GM18505 (cell line): ENCODE measurements at regions not wholly inside any gene's neighbourhood (a gene's known extent, or its start where the extent isn't known, plus 50 kb on each side); places are given as distances from the start of the nearest gene placed in this dataset.

Source experiments
- ATAC-seq: cut with Tn5 transposase; IDR thresholded peaks from one replicate; pipeline ENCODE4 v1.9.1; 2021; ENCODE audit not compliant: unreplicated experiment
- POLR2A ChIP-seq: IDR thresholded peaks from 4 replicates; pipeline ENCODE4 v1.6.1; 2011; ENCODE audit warnings: borderline replicate concordance; ENCODE audit not compliant: insufficient read depth, insufficient read length; ENCODE audit errors: extremely low read depth

DNA sequence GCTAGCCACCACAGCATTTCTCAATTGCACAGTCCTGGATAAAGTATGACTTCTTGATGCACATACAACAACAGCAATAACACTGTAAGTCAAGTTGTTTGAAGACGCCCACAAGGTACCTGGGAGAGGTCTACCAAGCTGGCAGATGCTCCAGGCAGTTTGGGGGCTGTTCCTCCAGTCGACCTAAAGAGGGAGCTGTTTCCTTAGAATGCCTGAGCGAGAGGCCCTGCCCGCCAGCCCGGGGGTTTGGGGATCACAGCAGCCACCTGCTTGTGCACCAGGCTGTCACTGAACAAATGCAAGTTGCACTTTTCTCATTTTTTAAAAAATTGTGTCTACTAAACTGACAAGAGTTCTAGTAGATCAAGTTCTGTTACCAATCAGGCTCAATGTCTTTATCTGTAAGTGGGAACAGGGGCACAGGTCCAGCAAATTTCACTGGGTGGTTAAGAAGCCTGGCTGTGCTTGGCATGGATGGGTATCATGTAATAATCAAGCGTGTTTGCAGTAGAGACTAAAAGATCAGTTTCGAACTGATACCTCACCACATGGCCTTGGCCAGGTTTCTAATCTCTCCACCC, 193.8 kb upstream of the ADO start:
- ATAC-seq, result peak; percentile 74
- TF ChIP-seq POLR2A, result no peak

GRCh38 chr10:62613424-62613823, 191.1 kb upstream of the ADO start:
- no peak for ATAC-seq

DNA sequence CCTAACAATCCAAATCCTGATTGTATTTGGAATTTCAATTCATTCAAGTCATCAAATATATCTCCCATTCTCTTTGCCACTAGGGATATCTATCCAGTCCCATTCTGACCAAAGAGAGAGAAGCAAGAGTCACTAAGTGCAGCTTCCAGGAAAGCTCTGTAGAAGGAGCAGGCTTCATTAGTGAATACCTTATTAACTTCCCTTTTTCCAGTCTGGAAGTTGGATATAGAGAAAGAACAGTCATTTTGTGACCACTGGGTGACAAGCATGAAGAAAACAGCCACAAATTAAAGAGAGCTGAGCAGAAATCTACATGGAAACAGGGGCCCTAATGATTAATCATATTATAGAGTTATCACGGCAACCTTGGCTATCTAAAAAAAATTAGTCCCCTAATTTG, 190.7 kb upstream of the ADO start:
- ATAC-seq, result no peak
- no peak for TF ChIP-seq POLR2A

More at GRCh38 chr10:62613424-62613823, 191.1 kb upstream of the ADO start:
- TF ChIP-seq POLR2A, result no peak

DNA sequence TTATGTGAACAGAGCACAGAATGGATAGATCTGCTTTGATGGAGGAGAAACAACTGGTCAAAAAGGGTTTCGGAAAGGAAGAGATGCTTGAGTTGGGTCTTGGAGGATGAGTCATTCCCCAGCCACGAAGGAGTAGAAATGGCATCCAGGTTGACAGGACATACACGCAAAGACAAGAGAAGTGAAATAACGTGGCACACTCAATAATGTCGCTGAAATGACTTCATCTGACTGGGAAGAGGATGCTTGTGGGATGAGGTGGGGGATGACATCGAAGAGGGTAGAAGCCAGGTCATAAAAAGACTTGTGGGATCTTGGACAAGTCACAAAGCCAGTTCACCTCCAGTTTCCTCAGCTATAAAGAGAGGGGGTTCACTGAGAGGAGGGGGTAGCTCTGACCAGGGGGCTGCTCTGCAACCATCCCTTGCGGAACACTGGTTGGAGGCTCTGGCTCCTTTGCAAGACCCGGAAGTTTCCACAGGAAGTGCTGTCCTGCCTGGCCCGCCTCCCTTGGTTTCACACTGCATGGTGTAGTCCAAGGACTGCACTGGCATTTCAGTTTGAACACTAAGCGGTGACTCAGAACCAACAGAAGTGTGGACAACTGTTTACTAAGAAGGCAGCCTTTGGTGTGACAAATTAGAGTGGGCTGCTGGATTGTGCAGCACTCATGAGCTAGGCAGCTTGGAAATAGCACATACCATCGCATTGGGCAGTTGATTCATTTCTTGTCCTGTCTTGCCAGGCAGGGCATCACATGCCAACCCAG, 189.9 kb upstream of the ADO start:
- no peak for TF ChIP-seq POLR2A
- ATAC-seq, result peak; percentile 37

DNA sequence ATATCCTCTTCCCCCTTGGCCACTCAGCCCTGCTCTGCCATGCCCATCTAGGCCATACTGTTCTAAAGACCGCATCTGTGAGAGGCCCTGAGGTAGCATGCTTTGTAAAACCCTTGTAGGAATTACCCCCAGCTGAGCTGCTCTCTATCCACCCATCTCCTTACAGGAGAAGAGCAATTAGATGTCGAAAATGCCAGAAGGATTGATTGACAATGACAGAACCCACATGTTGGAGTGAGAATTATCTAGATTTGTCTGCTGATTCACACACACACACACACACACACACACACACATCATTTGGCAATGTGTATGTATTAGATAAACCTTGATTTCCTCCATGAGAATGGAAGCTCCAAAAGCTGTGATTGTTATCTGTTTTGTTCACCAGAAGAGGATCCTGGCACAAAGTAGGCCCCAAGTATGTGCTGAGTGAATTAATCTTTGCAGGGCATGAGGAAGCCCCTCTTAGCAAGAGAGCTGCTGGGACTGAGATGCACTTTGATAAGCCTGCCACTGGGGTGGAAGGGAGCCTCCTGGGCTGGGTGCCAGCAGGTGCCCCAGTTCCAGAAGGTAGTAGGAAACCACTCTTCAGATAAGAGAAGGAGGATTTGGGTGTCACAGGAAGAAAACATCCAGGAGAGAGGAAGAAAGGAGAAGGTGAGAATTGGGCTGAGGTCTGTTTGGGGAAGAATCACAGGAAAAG, 187.5 kb upstream of the ADO start:
- no peak for TF ChIP-seq POLR2A
- no peak for ATAC-seq

- no peak for TF ChIP-seq POLR2A
- no peak for ATAC-seq
Observed at GRCh38 chr10:62617652-62618051, 186.9 kb upstream of the ADO start.

- TF ChIP-seq POLR2A, result no peak
Observed at GRCh38 chr10:62618054-62618453, 186.5 kb upstream of the ADO start.

DNA sequence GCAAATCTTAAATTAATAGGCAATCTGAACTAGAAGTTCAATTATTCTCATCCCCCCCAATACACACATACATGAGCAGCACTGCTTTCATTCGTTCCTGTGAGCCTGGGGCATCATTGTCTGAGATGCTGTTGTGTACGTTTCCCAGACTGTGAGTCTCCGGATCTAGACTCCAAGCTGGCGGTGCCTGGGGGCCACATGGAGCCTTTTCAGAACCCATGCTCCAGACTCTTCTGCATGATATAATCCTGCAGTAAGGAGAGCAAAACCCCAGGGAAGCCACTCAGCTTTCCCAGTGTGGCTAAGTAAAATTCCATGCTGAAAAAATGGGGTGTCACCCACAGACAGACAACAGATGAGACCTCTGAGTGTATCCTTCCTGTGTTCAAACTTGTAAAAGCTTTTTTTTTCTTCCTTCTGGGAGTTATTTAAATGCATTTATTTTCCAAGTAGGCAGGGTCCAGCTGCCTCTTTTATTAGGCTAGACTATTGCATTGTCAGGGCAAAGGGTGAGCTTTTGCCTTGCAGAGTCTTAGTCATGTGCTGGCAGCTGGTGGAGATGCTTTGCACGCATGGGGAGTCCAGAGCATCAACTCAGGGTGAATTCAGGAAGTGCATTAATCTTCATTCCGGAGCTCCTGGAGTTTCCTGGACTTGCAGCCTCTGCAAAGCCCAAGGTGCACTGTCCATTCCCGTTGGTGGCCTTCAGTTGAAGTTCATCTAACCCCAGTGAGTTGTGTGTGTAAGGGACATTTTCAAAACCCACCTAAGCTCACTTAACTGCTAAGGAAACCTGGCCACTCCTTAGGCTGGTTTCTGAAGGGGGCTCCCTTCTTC, 185.7 kb upstream of the ADO start:
- no peak for TF ChIP-seq POLR2A
- no peak for ATAC-seq

More at GRCh38 chr10:62618054-62618453, 186.5 kb upstream of the ADO start:
- ATAC-seq, result no peak

GRCh38 chr10:62619413-62619738, 185.1 kb upstream of the ADO start:
- no peak for ATAC-seq
- no peak for TF ChIP-seq POLR2A

DNA sequence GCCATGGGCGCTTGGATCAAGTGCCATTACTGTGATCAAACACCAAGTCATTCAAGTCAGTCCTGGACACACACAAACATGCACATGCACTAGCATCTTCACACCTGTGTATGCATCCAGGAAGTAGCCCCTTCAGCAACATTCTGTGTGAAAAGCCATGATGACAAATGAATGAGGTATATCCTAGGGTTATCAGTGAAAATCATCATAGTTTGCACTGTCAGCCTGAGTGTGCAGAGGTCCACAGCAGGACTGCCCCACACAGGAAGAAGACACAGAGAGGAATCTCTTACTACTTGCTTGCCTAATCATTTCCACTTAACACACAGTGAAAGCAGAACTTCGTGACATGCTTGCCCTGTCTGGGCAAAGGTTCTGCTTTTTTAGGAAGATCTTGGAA, 184.0 kb upstream of the ADO start:
- TF ChIP-seq POLR2A, result no peak
- no peak for ATAC-seq

- no peak for ATAC-seq
- TF ChIP-seq POLR2A, result no peak
Observed at GRCh38 chr10:62623223-62623622, 181.3 kb upstream of the ADO start.

DNA sequence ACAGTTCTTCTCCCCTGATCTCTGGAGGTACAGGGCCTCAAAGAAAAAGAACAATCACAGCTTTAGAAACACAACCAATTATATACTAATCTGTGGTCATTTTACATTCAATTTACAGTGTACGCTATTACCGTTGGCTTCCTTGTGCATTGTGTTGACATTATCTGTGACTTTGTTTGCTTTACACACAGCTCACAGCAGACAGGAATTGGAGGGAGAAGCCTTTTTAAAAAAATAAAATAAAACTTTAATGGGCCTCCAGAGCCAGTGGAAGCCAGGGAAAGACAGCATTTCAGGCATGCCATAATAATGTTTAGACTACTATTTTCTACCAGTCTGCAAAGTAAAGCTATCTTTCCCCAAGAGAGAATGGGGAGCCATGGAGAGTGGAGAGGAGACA, 179.0 kb upstream of the ADO start:
- ATAC-seq, result no peak
- no peak for TF ChIP-seq POLR2A

DNA sequence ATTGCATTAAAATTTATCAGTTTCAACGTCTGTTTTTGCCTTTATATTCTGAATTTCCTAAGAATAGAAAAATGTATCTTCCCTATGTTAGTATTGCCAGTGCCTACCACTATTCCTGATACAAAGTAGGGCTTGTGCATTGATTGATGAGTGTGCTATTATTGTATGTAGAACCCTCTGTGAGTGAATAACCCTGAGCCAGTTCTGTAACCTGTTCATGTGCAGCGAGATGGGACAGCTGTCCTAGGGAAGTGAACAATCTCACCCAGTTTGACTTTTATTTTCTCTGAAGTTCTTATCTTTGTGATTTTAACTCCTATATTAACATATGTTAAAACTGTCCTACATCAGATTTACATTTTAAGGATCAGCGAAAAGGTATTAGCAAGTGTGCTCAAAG, 178.4 kb upstream of the ADO start:
- no peak for TF ChIP-seq POLR2A
- no peak for ATAC-seq

- no peak for ATAC-seq
- TF ChIP-seq POLR2A, result no peak
Observed at GRCh38 chr10:62626817-62627216, 177.7 kb upstream of the ADO start.

- TF ChIP-seq POLR2A, result no peak
- no peak for ATAC-seq
Observed at GRCh38 chr10:62627983-62628382, 176.5 kb upstream of the ADO start.
